Mesenchymal stem cell (in vitro differentiated cells and primary cell): ENCODE measurements at regions not wholly inside any gene's neighbourhood (a gene's known extent, or its start where the extent isn't known, plus 50 kb on each side); places are given as distances from the start of the nearest gene placed in this dataset.

ENCODE experiments used
- DNase-seq: peaks from one replicate; pipeline ENCODE4 v3.0.0-alpha.2; 2013
- H2AFZ ChIP-seq: one replicate; pipeline ENCODE4 v1.6.1; 2013; ENCODE audit warnings: low read depth, mild to moderate bottlenecking, control low read depth, inconsistent platforms, low read length, moderate library complexity
- H2AK5ac ChIP-seq: 2 replicates; pipeline ENCODE4 v1.6.1; 2013; ENCODE audit warnings: low read length, moderate library complexity, mild to moderate bottlenecking, inconsistent platforms; ENCODE audit not compliant: severe bottlenecking
- H2BK120ac ChIP-seq: one replicate; pipeline ENCODE4 v1.6.1; 2013; ENCODE audit warnings: low read depth, mild to moderate bottlenecking, inconsistent platforms, low read length, moderate library complexity
- H2BK12ac ChIP-seq, 2 experiments: one replicate each; pipeline ENCODE4 v1.6.1; 2013; ENCODE audit warnings: inconsistent platforms in 2 of 2, low read length in 2 of 2, mild to moderate bottlenecking in 2 of 2, moderate library complexity in 2 of 2, control low read depth in 1 of 2
- H2BK15ac ChIP-seq: one replicate; pipeline ENCODE4 v1.6.1; 2013; ENCODE audit warnings: mild to moderate bottlenecking, low read depth, inconsistent platforms; ENCODE audit not compliant: poor library complexity, severe bottlenecking
- H2BK5ac ChIP-seq: 2 replicates; pipeline ENCODE4 v1.6.1; 2013; ENCODE audit warnings: low read depth, mild to moderate bottlenecking, low read length, control low read depth, inconsistent platforms; ENCODE audit not compliant: poor library complexity, severe bottlenecking
- H3K14ac ChIP-seq, 2 experiments: one replicate each; pipeline ENCODE4 v1.6.1; 2013; ENCODE audit warnings: inconsistent platforms in 2 of 2, low read length in 2 of 2, control low read depth in 1 of 2, mild to moderate bottlenecking in 1 of 2, moderate library complexity in 1 of 2
- H3K18ac ChIP-seq, 2 experiments: one replicate each; pipeline ENCODE4 v1.6.1; 2013; ENCODE audit warnings: inconsistent platforms in 2 of 2, low read length in 2 of 2, control low read depth in 1 of 2, low read depth in 1 of 2, mild to moderate bottlenecking in 1 of 2
- H3K23ac ChIP-seq, 2 experiments: one replicate each; pipeline ENCODE4 v1.6.1; 2013; ENCODE audit warnings: inconsistent platforms in 2 of 2, low read length in 2 of 2, mild to moderate bottlenecking in 2 of 2, moderate library complexity in 2 of 2, control low read depth in 1 of 2
- H3K27ac ChIP-seq: 2 replicates; pipeline ENCODE4 v1.5.1; 2013; ENCODE audit warnings: mild to moderate bottlenecking, moderate library complexity, low read length, control low read depth, inconsistent platforms; ENCODE audit not compliant: poor library complexity, severe bottlenecking
- H3K27me3 ChIP-seq, 2 experiments: 2 replicates each; pipeline versions ENCODE4 v1.6.1 to v1.7.0; 2013; ENCODE audit warnings: low read length in 2 of 2, mild to moderate bottlenecking in 2 of 2, moderate library complexity in 2 of 2, control low read depth in 1 of 2, inconsistent platforms in 1 of 2; ENCODE audit not compliant: control insufficient read depth in 1 of 2, insufficient read depth in 1 of 2
- H3K36me3 ChIP-seq, 2 experiments: 2 replicates each; pipeline versions ENCODE4 v1.6.1 to v1.7.0; 2013; ENCODE audit warnings: low read length in 2 of 2, control low read depth in 1 of 2, inconsistent platforms in 1 of 2, low read depth in 1 of 2, mild to moderate bottlenecking in 1 of 2; ENCODE audit not compliant: insufficient read depth in 2 of 2, control insufficient read depth in 1 of 2
- H3K4ac ChIP-seq, 2 experiments: one replicate each; pipeline ENCODE4 v1.6.1; 2013; ENCODE audit warnings: inconsistent platforms in 2 of 2, low read length in 2 of 2, mild to moderate bottlenecking in 2 of 2, moderate library complexity in 2 of 2, control low read depth in 1 of 2, low read depth in 1 of 2
- H3K4me1 ChIP-seq: 2 replicates; pipeline ENCODE4 v1.6.1; 2013; ENCODE audit warnings: low read depth, low read length, control low read depth; ENCODE audit not compliant: control insufficient read depth, insufficient read depth
- H3K4me2 ChIP-seq: 2 replicates; pipeline ENCODE4 v1.6.1; 2013; ENCODE audit warnings: low read length, mild to moderate bottlenecking, inconsistent platforms; ENCODE audit not compliant: poor library complexity, severe bottlenecking
- H3K4me3 ChIP-seq, 2 experiments: 2 replicates each; pipeline versions ENCODE4 v1.5.1 to v1.7.0; 2013; ENCODE audit warnings: low read length in 2 of 2, mild to moderate bottlenecking in 2 of 2, control low read depth in 1 of 2, low read depth in 1 of 2; ENCODE audit not compliant: insufficient read depth in 1 of 2
- H3K79me1 ChIP-seq: replicated peaks from 2 replicates; pipeline ENCODE4 v1.6.1; 2013; ENCODE audit warnings: mild to moderate bottlenecking, control low read depth, low read length, inconsistent platforms; ENCODE audit not compliant: poor library complexity, severe bottlenecking
- H3K9ac ChIP-seq: 2 replicates; pipeline ENCODE4 v1.7.0; 2013; ENCODE audit warnings: mild to moderate bottlenecking, low read length, moderate library complexity
- H3K9me3 ChIP-seq: 2 replicates; pipeline ENCODE4 v1.7.0; 2013; ENCODE audit warnings: mild to moderate bottlenecking, low read length; ENCODE audit not compliant: control insufficient read depth
- H4K8ac ChIP-seq: one replicate; pipeline ENCODE4 v1.6.1; 2013; ENCODE audit warnings: inconsistent platforms, mild to moderate bottlenecking, low read length, moderate library complexity
- H4K91ac ChIP-seq: one replicate; pipeline ENCODE4 v1.6.1; 2013; ENCODE audit warnings: mild to moderate bottlenecking, low read length, inconsistent platforms
- WGBS: methylation state at CpG from one replicate; pipeline ENCODE4 v1.1.7; 2013; ENCODE audit warnings: mixed read lengths; 5-methylcytosine and 5-hydroxymethylcytosine counted together

DNA sequence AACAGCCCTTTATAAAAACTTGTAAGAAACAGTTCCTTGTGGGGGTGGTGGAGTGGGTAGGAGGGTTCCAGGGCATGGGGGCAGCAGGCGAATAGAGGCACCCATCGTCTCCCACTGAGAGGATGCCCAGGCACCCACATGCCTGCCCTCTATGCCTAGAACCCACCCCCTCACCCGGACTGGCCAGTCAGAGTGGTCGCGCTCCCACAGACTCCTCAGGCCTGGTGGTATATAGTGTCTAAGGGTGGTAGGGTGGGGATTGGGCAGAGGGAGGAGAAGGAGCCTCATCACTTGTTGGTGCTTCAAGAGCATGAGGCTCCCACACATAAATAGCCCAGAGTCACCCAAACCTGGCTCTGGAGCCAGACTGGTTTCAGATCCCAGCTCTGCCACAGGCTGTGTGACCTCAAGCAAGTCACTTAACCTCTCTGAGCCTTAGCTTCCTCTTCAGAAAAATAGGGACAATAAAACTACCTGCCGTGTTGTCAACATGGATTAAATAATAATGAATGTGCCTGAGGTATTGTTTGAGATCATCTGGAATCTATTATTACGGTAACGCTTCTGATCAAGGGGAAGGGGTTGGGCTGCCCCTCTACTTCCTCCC lies 262.1 kb downstream of the UACA start:
- H2BK120ac ChIP-seq = no peak overlapping the region

DNA sequence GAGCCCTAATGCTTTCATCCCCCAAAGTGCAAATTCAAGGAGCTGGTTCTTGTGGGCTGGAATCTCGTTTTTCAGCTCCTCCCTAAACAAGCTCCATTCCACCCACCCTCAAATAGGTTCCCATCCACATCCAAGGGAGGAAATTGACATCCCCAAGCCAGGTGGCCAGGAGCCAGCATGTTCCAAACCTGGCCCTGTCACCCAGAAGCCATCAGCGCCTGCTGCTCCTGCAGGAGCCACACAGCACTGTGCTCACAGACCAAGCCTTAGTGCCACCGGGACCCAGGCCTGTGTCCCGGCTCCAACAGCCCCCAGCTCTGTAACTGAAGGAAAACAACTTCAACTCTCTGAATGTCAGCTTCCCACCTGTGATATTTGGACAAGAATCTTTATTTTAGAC lies 263.6 kb downstream of the UACA start:
- Histone ChIP-seq H3K79me1 (no peaks in the 10 kb centered on the region), H3K9ac (no peak overlapping the region), H3K4ac (no peak overlapping the region), H2BK120ac (peak overlapping the region; percentile 23), H3K4me1 (peaks cover 24% of the 10 kb centered on the region), H3K27ac (no peak overlapping the region), H2BK15ac (peak overlapping the region; percentile 52), H3K4me2 (no peak overlapping the region), H2BK12ac (no peak overlapping the region), H3K36me3 (no peaks in the 10 kb centered on the region), H4K8ac (no peak overlapping the region), H3K23ac (no peak overlapping the region), H3K14ac (no peak overlapping the region), H3K27me3 (peaks cover 0 to 78% of the 10 kb centered on the region in 2 experiments), H3K18ac (no peak overlapping the region), H2AK5ac (no peak overlapping the region), H2AFZ (no peak overlapping the region), H2BK5ac (no peak overlapping the region), H4K91ac (no peak overlapping the region), H3K9me3 (no peaks in the 10 kb centered on the region), H3K4me3 (no peak overlapping the region)
- 88% methylated on average over 2 of the region's 4 CpGs for WGBS
- DNase-seq = no peak

More for the DNA sequence above, 262.1 kb downstream of the UACA start:
- Histone ChIP-seq H3K27me3 (peaks cover 0 to 76% of the 10 kb centered on the region in 2 experiments), H4K91ac (no peak overlapping the region), H3K23ac (no peak overlapping the region), H2BK5ac (no peak overlapping the region), H3K79me1 (no peaks in the 10 kb centered on the region), H3K9me3 (no peaks in the 10 kb centered on the region), H2AK5ac (no peak overlapping the region), H3K4me2 (no peak overlapping the region), H2BK12ac (no peak overlapping the region), H2BK15ac (no peak overlapping the region), H3K18ac (no peak overlapping the region), H3K14ac (no peak overlapping the region), H3K36me3 (no peaks in the 10 kb centered on the region), H4K8ac (no peak overlapping the region), H3K4ac (no peak overlapping the region), H3K27ac (no peak overlapping the region), H3K9ac (no peak overlapping the region), H3K4me3 (no peak overlapping the region), H2AFZ (no peak overlapping the region), H3K4me1 (peaks cover 25% of the 10 kb centered on the region)
- WGBS = 100% methylated on average over 5 of the region's 8 CpGs
- no peak for DNase-seq

GRCh38 chr15:70498096-70498626 lies 265.2 kb downstream of the UACA start:
- no peak for DNase-seq
- Histone ChIP-seq H3K4me1 (peaks cover 26% of the 10 kb centered on the region), H3K36me3 (no peaks in the 10 kb centered on the region), H3K18ac (peak overlapping the region in 1 of 2 experiments; percentile 13), H3K4me2 (no peak overlapping the region), H2BK5ac (no peak overlapping the region), H4K8ac (no peak overlapping the region), H3K4me3 (no peak overlapping the region), H3K9ac (no peak overlapping the region), H3K27ac (no peak overlapping the region), H3K23ac (no peak overlapping the region), H2AK5ac (no peak overlapping the region), H3K14ac (peak overlapping the region in 1 of 2 experiments; percentile 72), H3K27me3 (peaks cover 0 to 70% of the 10 kb centered on the region in 2 experiments), H3K9me3 (no peaks in the 10 kb centered on the region), H2BK15ac (no peak overlapping the region), H3K79me1 (no peaks in the 10 kb centered on the region), H2BK12ac (no peak overlapping the region), H4K91ac (no peak overlapping the region), H3K4ac (no peak overlapping the region), H2AFZ (no peak overlapping the region), H2BK120ac (no peak overlapping the region)
- 95% methylated on average over 12 of the region's 12 CpGs for WGBS

DNA sequence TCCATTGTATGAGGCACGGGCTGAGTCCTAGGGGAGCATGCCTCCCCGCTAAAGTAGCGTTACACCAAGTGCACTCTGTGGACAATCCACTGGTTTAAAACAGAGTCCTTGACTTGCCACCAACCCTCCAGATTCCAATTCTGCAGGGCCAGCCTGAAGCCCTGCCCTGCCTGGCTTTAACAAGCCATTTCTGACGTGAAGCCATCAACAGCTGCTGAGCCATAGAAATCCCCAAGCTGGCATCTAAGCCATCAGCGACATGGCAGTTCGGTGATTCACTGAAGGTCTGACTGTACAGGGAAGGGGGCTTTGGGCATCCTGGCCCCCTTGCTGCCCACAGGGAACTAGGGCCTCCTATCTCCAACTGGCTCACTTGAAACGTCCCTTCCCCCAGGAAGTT lies 265.7 kb downstream of the UACA start:
- no peak overlapping the region for H3K4me3 ChIP-seq
- no peak overlapping the region for H3K23ac ChIP-seq
- DNase-seq = no peak
- no peak overlapping the region for H3K27ac ChIP-seq
- no peak overlapping the region for H2BK12ac ChIP-seq
- H3K18ac ChIP-seq = no peak overlapping the region
- H3K27me3 ChIP-seq = peaks cover 0 to 65% of the 10 kb centered on the region in 2 experiments
- peaks cover 30% of the 10 kb centered on the region for H3K4me1 ChIP-seq
- H2AFZ ChIP-seq = no peak overlapping the region
- WGBS = 81% methylated on average over 7 of the region's 7 CpGs
- H3K9ac ChIP-seq = no peak overlapping the region
- H3K36me3 ChIP-seq = no peaks in the 10 kb centered on the region
- H3K9me3 ChIP-seq = no peaks in the 10 kb centered on the region
- no peaks in the 10 kb centered on the region for H3K79me1 ChIP-seq
- peak overlapping the region in 1 of 2 experiments; percentile 72 for H3K14ac ChIP-seq
- H2BK120ac ChIP-seq = no peak overlapping the region
- no peak overlapping the region for H3K4ac ChIP-seq
- no peak overlapping the region for H4K8ac ChIP-seq
- H2AK5ac ChIP-seq = no peak overlapping the region
- peak overlapping the region; percentile 77 for H2BK15ac ChIP-seq
- no peak overlapping the region for H3K4me2 ChIP-seq
- H2BK5ac ChIP-seq = no peak overlapping the region
- peak overlapping the region; percentile 78 for H4K91ac ChIP-seq
